ENCODE measurements at regions not wholly inside any gene's neighbourhood (a gene's known extent, or its start where the extent isn't known, plus 50 kb on each side); places are given as distances from the start of the nearest gene placed in this dataset.

GRCh38 chr11:129266536-129266935, 74.4 kb upstream of the ARHGAP32 start:
- DNase-seq = no peak

- DNase-seq = no peak
These were observed 73.1 kb upstream of the ARHGAP32 start for GRCh38 chr11:129265125-129265788.

- no peak for DNase-seq
These were observed 72.0 kb upstream of the ARHGAP32 start for GRCh38 chr11:129264114-129264513.

GRCh38 chr11:129260750-129261149, 68.6 kb upstream of the ARHGAP32 start:
- no peak for DNase-seq

- no peak for DNase-seq
These were observed 67.8 kb upstream of the ARHGAP32 start for GRCh38 chr11:129259931-129260348.

GRCh38 chr11:129258205-129258604, 66.1 kb upstream of the ARHGAP32 start:
- DNase-seq = no peak

- DNase-seq = no peak
These were observed 65.4 kb upstream of the ARHGAP32 start for GRCh38 chr11:129257512-129257911.

- DNase-seq = no peak
These were observed 60.5 kb upstream of the ARHGAP32 start for GRCh38 chr11:129252621-129253020.

GRCh38 chr11:129251067-129251466, 58.9 kb upstream of the ARHGAP32 start:
- peak; percentile 12 for DNase-seq

GRCh38 chr11:129249923-129250322, 57.8 kb upstream of the ARHGAP32 start:
- DNase-seq = peak; percentile 9

GRCh38 chr11:129249351-129249750, 57.2 kb upstream of the ARHGAP32 start:
- DNase-seq = peak; percentile 59

GRCh38 chr11:129248618-129249017, 56.5 kb upstream of the ARHGAP32 start:
- peak; percentile 70 for DNase-seq

- DNase-seq = peak; percentile 40
These were observed 55.0 kb upstream of the ARHGAP32 start for GRCh38 chr11:129247135-129247534.

- DNase-seq = no peak
These were observed 50.7 kb upstream of the ARHGAP32 start for GRCh38 chr11:129242855-129243254.
